AG09319 (cell line): ENCODE measurements at regions not wholly inside any gene's neighbourhood (a gene's known extent, or its start where the extent isn't known, plus 50 kb on each side); places are given as distances from the start of the nearest gene placed in this dataset.

Source experiments
- DNase-seq: peaks from one replicate; pipeline ENCODE4 v3.0.0-alpha.2; 2010; ENCODE audit warnings: low read depth; ENCODE audit errors: extremely low read depth
- TF ChIP-seq, protein P1 (sequence below): IDR thresholded peaks from 2 replicates; pipeline ENCODE4 v1.5.1; 2011; ENCODE audit warnings: low read depth, mild to moderate bottlenecking, inconsistent platforms, low read length, moderate library complexity

DNA sequence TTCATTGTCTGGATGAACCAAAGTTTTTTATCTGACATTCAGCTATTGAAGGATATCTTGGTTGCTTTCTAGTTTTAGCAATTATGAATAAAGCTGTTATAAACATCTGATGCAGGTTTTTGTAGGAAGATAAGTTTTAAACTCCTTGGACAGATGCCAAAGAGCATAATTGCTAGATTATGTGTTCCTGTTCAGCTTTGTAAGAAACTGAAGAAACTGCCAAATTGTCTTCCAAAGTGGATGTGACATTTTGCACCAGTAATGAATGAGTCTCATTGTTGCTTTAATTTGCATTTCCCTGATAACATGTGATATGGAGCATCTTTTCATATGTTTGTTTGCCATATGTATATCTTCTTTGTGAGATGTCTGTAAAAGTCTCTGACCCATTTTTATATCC, 239.9 kb upstream of the TTC14 start:
- TF ChIP-seq, protein P1, sequence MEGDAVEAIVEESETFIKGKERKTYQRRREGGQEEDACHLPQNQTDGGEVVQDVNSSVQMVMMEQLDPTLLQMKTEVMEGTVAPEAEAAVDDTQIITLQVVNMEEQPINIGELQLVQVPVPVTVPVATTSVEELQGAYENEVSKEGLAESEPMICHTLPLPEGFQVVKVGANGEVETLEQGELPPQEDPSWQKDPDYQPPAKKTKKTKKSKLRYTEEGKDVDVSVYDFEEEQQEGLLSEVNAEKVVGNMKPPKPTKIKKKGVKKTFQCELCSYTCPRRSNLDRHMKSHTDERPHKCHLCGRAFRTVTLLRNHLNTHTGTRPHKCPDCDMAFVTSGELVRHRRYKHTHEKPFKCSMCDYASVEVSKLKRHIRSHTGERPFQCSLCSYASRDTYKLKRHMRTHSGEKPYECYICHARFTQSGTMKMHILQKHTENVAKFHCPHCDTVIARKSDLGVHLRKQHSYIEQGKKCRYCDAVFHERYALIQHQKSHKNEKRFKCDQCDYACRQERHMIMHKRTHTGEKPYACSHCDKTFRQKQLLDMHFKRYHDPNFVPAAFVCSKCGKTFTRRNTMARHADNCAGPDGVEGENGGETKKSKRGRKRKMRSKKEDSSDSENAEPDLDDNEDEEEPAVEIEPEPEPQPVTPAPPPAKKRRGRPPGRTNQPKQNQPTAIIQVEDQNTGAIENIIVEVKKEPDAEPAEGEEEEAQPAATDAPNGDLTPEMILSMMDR, result no peak
- DNase-seq, result no peak

DNA sequence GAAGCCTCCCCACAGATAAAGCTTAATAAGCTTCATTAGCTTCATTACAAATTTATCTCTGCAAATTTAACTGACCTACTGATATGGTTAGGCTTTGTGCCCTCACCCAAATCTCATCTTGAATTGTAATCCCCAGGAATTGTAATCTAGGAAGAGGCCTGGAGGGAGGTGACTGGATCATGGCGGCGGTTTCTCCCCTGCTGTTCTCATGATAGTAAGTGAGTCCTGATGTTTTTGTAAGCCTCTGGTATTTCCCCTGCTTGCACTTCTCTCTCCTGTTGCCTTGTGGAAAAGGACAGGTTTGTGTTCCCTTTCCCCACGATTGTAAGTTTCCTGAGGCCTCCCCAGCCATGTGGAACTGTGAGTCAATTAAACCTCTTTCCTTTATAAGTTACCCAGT, 226.1 kb upstream of the TTC14 start:
- TF ChIP-seq, protein P1, result no peak

DNA sequence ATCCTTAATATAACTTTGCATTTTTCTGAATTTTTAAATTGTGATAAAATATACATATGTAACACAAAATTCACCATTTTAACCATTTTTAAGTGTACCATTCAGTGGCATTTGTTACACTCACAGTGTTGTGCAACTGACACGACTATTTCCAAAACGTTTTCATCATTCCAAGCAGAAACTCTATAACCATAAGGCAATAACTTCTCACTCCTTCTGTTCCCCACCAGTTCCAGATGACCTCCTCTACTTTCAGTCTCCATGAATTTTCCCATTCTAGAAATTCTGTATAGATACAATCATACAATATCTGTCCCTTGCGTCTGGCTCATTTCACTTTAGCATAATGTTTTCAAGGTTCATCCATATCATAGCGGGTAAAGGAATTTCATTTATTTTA, 223.5 kb upstream of the TTC14 start:
- TF ChIP-seq, protein P1, result no peak
- no peak for DNase-seq

More for the DNA sequence above, 226.1 kb upstream of the TTC14 start:
- DNase-seq, result no peak

DNA sequence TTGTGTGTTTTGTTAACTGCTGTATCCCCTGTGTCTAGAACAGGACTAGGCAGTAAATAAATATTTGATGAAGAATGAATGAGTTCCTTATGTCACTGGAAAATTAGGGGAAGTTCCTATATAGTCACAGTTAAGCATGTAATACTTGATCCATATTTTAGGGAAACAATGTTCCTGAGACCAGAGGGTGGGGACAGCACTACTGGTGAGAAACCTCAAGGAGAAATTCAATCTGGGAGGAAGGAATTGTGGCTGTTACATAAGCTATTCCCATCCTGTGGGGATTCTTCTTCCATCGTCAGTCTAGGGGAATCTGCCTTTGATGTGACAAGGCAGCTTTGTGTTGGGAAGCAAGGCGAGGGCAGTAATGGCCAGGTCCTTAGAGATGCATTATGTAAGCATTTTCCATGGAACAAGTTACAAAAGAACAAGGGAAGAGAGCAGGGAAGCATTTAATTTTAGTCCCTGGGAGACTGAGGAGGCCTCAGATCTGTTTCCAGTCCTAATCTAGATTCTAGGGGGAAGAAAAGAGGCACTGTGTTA, 219.3 kb upstream of the TTC14 start:
- DNase-seq, result no peak
- TF ChIP-seq, protein P1, result no peak

DNA sequence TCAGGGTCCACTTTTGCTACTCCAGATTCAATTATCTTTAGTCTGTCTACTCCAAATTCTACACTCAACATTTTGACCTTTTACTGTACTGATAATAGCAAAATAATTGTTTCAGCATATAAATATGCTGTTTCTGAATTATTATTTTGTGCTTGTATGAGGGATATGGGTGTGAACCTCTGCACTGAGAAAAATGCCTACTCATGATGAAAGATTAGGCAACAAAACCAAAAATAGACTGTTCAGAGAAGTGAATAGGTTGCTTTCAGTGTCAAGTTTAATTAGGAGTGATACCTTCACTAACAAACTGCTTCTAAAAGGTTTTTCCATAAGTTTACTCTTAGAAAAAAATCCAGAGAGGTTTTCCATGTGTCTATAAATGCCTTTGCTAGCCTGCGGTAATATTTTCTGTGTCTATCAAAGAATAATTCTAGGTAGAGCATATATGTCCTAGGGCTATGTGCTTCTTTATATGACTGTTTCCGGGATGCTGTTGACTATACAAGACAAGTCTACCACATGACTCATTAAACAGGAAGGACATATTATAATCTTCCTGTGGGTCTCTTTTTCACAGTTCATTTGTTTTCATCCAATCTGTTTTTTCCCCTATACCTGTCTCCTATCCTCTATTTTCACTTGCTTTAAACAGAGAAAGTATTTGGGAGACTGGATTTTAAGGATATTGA, 218.5 kb upstream of the TTC14 start:
- DNase-seq, result peak; percentile 0
- TF ChIP-seq, protein P1, result no peak

DNA sequence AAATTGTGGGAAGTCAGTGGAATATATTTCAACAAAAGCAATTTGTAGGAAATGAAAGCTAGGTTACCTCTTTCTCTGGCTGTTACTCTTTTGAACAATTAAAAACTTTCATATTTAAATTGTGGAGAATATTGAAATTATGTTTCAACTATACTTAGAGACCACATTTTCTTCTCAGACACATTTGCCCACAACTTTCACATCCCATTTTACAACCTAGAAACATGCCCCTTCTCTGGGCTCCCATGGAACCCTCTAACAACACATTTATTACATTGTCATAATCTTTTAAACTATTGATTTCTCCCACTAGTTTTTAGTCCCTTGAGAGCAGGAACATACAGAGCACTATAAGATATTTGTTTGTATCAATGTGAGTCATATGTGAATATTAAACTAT, 211.7 kb upstream of the TTC14 start:
- TF ChIP-seq, protein P1, result no peak

DNA sequence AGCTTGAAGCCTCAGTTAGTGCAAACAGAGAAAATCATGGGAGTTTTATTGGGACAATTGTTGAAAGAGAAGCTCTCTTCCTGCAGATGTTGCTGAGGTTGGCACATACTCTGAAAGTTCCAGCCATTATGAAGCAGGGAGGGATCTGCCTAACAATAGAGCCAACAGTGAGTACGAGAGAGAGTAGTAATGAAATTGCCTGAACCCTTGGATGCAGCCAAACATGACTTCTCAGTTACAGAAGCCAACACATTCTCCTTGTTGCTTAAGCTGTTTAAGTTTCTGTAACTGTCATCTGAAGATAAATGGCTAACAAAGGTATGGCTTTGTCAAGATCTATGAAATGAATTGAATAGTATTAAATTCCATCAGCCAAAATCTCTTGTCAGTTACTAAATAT, 211.0 kb upstream of the TTC14 start:
- TF ChIP-seq, protein P1, result no peak

More for the DNA sequence above, 211.7 kb upstream of the TTC14 start:
- no peak for DNase-seq

More for the DNA sequence above, 211.0 kb upstream of the TTC14 start:
- no peak for DNase-seq
